ENCODE measurements at regions not wholly inside any gene's neighbourhood (a gene's known extent, or its start where the extent isn't known, plus 50 kb on each side); places are given as distances from the start of the nearest gene placed in this dataset.

GRCh38 chr5:118775790-118776499, 212.4 kb downstream of the DTWD2 start:
- TF ChIP-seq RAD21 (conservative IDR thresholded peaks at IDR 0.05) (no peak), EP300 (conservative IDR thresholded peaks at IDR 0.05; ENCODE audit: poor library complexity, severe bottlenecking) (no peak), CTCF (IDR thresholded peaks at IDR 0.05; ENCODE audit: poor library complexity, severe bottlenecking) (no peak), EZH2 (IDR thresholded peaks at IDR 0.05; ENCODE audit: borderline replicate concordance, insufficient read depth, low read length, poor library complexity, severe bottlenecking) (no peak)
